Embryonic facial prominence (tissue), 1 donor: ENCODE measurements at regions not wholly inside any gene's neighbourhood (a gene's known extent, or its start where the extent isn't known, plus 50 kb on each side); places are given as distances from the start of the nearest gene placed in this dataset.
"Not testable (repeated sequence)": the region's sequence is repeated elsewhere in the genome, so short reads cannot be mapped to it uniquely, and the experiment has no call there.

Experiments used
- DNase-seq: peaks from one replicate; pipeline ENCODE4 v3.0.0-alpha.2; 2016; ENCODE audit errors: extremely low spot score

- no peak for DNase-seq
These were observed 151.5 kb downstream of the KCNJ2 start for GRCh38 chr17:70320673-70321345.

DNA sequence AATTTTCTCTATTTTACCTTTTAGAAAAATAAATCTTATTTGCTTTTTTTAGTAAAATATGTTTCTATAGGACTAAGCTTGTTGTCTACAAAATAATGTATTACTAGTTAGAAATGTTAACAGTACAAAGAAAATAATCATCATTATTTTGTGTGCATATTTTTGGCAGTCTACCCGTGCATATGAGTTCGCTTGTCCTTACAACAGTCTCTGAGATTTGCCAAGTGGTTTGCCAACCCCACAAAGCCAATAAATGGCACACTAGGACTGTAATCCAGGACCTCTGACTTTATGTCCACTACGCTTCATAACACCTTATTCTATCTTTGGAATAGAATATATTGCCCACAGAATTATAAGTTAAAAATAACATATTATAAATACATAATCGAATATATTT, 152.0 kb downstream of the KCNJ2 start:
- DNase-seq, result no peak

- DNase-seq, result no peak
These were observed 153.9 kb downstream of the KCNJ2 start for GRCh38 chr17:70323269-70323668.

DNA sequence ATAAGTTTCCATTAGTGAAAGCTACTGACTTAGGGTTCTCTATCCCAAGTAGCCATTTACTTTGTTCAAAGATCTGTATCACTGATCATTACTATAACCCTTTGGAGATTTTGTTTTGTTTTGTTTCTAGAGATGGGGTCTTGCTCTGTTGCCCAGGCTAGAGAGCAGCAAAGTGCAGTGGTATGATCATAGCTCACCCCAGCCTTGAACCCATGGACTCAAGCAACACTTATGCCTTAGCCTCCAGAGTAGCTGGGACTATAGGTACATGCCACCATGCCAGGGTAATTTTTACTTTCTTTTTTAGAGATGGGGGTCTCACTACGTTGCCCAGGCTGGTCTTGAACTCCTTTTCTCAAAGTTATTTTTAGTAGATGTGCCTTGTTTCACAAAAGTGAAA, 154.7 kb downstream of the KCNJ2 start:
- no peak for DNase-seq

DNA sequence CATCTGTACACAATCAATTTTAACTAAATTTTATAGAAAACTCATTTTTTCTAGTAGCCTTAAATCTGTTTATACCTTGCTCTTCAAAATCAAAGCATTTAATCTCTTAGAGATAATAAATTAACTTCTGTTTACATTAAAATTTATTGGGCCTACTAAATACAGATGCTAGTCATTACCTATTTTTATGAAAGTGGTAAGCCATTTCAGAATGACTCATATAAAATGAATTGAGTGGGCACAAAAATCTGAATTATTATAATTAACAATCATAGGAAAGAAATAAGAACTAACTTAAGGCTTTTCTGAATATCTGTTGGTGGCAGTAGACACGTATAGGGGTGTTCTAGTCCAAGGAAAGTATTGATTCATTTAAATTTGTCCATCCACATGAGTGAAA, 157.9 kb downstream of the KCNJ2 start:
- no peak for DNase-seq

GRCh38 chr17:70327723-70328122, 158.4 kb downstream of the KCNJ2 start:
- no peak for DNase-seq

DNA sequence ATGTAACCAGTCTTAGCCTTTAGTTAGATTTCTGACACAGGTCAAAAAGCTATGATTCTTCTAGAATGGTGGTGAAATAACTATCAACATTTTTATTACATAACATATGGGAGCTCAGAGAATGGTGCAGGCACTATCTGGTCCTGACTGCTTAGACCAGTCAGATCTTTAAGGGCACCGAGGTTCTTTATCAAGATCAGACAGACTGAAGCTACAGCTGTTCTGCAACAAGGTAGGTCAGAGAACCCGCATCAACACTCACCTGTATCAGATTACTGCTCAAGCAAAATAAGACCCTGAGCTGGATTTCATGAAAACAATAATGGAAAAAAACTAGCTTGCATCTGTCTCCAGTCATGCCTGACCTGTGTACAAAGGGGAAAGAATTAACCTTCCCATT, 160.4 kb downstream of the KCNJ2 start:
- DNase-seq, result no peak

- not testable (repeated sequence) for DNase-seq
These were observed 161.7 kb downstream of the KCNJ2 start for GRCh38 chr17:70331066-70331465.

DNA sequence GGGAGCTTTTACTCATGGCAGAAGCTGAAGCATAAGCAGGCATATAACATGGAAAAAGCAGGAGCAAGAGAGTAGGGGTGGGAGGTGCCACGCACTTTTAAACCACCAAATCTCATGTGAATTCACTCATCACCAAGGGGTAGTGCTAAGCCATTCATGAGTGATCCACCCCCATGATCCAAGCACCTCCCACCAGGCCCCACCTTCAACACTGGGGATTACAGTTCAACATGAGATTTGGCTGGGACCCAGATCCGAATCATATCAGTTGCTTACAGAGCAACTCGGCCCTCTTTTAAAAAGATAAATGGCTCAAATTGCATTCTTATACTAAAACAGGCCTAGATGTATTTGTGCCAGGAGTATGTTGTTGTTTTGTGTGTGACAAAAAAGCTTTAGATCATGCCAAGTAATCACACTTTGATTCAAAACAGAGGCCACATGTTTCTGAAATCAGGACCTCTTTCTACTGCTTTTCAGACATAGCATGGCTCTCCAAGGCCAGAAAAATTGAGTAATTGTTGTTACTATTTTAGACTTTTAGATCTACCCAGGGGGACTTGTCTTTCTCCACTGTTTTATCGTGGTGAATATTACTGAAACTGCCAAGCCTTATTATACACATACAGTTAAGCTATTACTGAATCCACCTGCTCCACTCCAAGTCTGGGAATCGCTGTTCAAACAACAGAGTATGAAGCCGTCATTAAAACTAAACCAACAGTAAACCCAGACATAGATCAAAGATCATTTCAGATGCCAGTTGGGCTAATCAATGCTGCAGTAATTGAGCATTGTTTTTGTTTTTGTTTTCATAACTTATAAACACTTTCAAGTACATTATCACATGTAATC, 163.3 kb downstream of the KCNJ2 start:
- no peak for DNase-seq

DNA sequence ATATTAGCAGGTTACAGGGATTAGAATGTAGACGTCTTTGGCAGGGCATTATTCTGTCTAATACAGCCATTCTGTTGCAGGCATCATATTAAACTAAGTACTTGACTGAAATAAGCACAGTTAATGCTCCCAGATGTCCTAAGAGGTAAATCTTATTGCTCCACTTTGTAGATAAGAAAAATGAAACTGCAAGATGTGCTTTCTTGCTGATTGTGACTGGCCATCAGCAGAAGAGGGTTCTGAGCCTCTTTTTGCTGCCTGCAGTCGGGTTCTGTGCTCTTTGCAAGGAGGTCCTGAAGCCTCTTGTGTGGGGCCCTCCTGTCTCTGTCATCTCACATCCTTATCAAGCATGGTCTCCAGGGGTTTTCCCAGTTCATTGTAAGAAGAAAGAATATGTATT, 167.1 kb downstream of the KCNJ2 start:
- DNase-seq, result no peak

DNA sequence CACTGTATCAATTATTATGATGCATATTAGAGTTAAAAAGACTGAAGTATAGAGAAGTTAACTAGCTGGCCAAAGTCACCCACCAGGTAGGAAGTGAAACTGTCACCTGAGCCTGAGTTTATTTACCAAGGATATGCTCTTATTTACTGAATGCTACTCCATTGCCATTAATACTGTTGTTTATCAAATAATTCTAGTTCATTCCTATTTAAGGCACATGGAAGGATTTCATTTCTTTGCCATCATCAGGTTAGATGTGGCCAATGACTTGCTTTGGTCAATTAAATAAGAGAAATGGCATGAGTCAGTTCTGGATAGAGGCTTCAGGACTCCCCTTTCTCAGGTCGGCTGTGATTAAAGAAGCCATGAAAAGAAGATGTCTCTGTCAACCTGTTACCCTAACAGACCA, 169.6 kb downstream of the KCNJ2 start:
- no peak for DNase-seq

DNA sequence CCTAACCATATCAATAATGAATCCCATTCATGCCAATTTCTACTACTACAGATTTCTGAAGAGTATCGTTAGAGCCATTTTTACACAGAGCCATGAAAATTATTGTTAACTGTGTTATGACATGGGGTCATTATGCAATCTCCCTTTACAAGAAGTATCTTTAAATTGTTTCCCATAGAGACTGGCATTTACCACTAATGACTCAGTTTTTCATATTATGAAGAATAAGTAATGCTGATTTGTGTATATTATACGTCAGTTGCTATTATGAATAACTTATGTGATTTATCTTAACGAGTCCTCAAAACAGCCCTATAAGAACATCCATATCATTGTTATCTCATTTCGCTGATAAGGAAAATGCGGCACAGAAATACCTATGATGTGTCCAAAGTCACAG, 173.8 kb downstream of the KCNJ2 start:
- DNase-seq, result no peak

GRCh38 chr17:70344386-70345060, 175.2 kb downstream of the KCNJ2 start:
- no peak for DNase-seq

GRCh38 chr17:70345061-70345460, 175.7 kb downstream of the KCNJ2 start:
- DNase-seq, result no peak

GRCh38 chr17:70352834-70353233, 183.5 kb downstream of the KCNJ2 start:
- DNase-seq, result no peak

GRCh38 chr17:70353408-70354092, 184.2 kb downstream of the KCNJ2 start:
- no peak for DNase-seq

- DNase-seq, result no peak
These were observed 185.9 kb downstream of the KCNJ2 start for GRCh38 chr17:70355185-70355584.

DNA sequence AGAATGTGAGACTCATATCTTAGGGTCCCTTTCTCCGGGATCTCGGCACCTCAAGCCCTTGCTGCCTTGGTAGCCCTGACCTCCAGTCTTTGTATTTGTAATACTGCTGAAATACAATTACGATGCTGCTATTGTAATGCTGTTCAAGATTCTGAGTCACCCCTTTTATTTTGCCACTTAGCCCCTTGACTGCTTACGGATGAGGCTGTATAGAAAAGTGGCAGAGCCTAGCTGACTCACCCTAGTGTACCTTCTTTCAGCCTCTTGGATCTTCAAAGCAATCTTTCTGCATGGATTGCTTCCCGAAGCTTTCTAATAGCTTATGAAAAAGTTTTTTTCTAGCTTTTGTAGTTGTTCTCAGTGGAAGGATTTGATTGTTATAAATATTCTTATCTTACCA, 187.9 kb downstream of the KCNJ2 start:
- no peak for DNase-seq

- DNase-seq, result no peak
These were observed 195.8 kb downstream of the KCNJ2 start for GRCh38 chr17:70365091-70365583.

GRCh38 chr17:70366386-70366785, 197.1 kb downstream of the KCNJ2 start:
- DNase-seq, result no peak

GRCh38 chr17:70368011-70368410, 198.7 kb downstream of the KCNJ2 start:
- no peak for DNase-seq

GRCh38 chr17:70369391-70369790, 200.1 kb downstream of the KCNJ2 start:
- DNase-seq, result no peak
